Keratinocyte (primary cell): ENCODE measurements at regions not wholly inside any gene's neighbourhood (a gene's known extent, or its start where the extent isn't known, plus 50 kb on each side); places are given as distances from the start of the nearest gene placed in this dataset.

ENCODE experiments used
- DNase-seq: peaks from one replicate; pipeline ENCODE4 v3.0.0-alpha.2; 2011; ENCODE audit warnings: low read depth, missing footprints, low spot score
- FAIRE-seq: peaks from 2 replicates; lab custom pipeline; 2011; peaks lifted over from hg19 to GRCh38; lab: Jason Lieb, UNC
- H2AFZ ChIP-seq: 2 replicates; pipeline ENCODE4 v1.6.0; 2012; ENCODE audit warnings: low read length, control low read depth, inconsistent platforms; ENCODE audit not compliant: control insufficient read depth
- H3K27ac ChIP-seq: 2 replicates; pipeline ENCODE4 v1.5.1; 2011; ENCODE audit warnings: low read length; ENCODE audit not compliant: control insufficient read depth, insufficient read depth
- H3K27me3 ChIP-seq: 3 replicates; pipeline ENCODE4 v1.6.0; 2011; ENCODE audit warnings: low read length; ENCODE audit not compliant: control insufficient read depth, insufficient read depth; ENCODE audit errors: extremely low read depth
- H3K36me3 ChIP-seq, 2 experiments: 2 replicates in 1 of 2; 3 replicates in 1 of 2; pipeline ENCODE4 v1.5.1; 2011; ENCODE audit warnings: low read length in 2 of 2, mild to moderate bottlenecking in 1 of 2; ENCODE audit not compliant: control insufficient read depth in 2 of 2, insufficient read depth in 2 of 2; ENCODE audit errors: extremely low read depth in 1 of 2
- H3K4me1 ChIP-seq: 3 replicates; pipeline ENCODE4 v1.5.1; 2011; ENCODE audit warnings: low read length; ENCODE audit not compliant: control insufficient read depth, insufficient read depth; ENCODE audit errors: extremely low read depth
- H3K4me2 ChIP-seq: 3 replicates; pipeline ENCODE4 v1.6.0; 2011; ENCODE audit warnings: low read depth, low read length; ENCODE audit not compliant: control insufficient read depth, insufficient read depth; ENCODE audit errors: extremely low read depth
- H3K4me3 ChIP-seq, 3 experiments: fragments of 200-600 bp in 1 of 3; sonication (generic) in 1 of 3; 2 replicates in 2 of 3; 3 replicates in 1 of 3; pipeline ENCODE4 v1.5.1; 2011 to 2016; ENCODE audit warnings: low read length in 3 of 3, mild to moderate bottlenecking in 3 of 3, control low read depth in 2 of 3, inconsistent platforms in 1 of 3, low read depth in 1 of 3, mixed read lengths in 1 of 3, mixed run types in 1 of 3, moderate library complexity in 1 of 3; ENCODE audit not compliant: control insufficient read depth in 2 of 3, insufficient read depth in 2 of 3; ENCODE audit errors: extremely low read depth in 1 of 3
- H3K79me2 ChIP-seq: 2 replicates; pipeline ENCODE4 v1.6.0; 2012; ENCODE audit warnings: low read length; ENCODE audit not compliant: control insufficient read depth, insufficient read depth
- H3K9ac ChIP-seq: 3 replicates; pipeline ENCODE4 v1.6.0; 2011; ENCODE audit warnings: low read length; ENCODE audit not compliant: control insufficient read depth, insufficient read depth; ENCODE audit errors: extremely low read depth
- H3K9me1 ChIP-seq: 3 replicates; pipeline ENCODE4 v1.6.0; 2011; ENCODE audit warnings: low read length; ENCODE audit not compliant: control insufficient read depth, insufficient read depth; ENCODE audit errors: extremely low read depth
- H3K9me3 ChIP-seq: 2 replicates; pipeline ENCODE4 v1.5.1; 2012; ENCODE audit warnings: low read depth, low read length; ENCODE audit not compliant: control insufficient read depth
- H4K20me1 ChIP-seq: 3 replicates; pipeline ENCODE4 v1.6.0; 2011; ENCODE audit warnings: low read length; ENCODE audit not compliant: control insufficient read depth, insufficient read depth; ENCODE audit errors: extremely low read depth
- EZH2 ChIP-seq: IDR thresholded peaks from one replicate; pipeline ENCODE4 v1.6.1; 2012; ENCODE audit warnings: inconsistent platforms, mild to moderate bottlenecking, low read length, moderate library complexity
- dilution Hi-C: fragments of 300-500 bp; cut with MboI; formaldehyde crosslinking; loops from one replicate; pipeline ENCODE4 v1.7.0; 2020; ENCODE audit warnings: low sequenced_read_pairs; ENCODE audit not compliant: extremely low pct_ligation_motif_present
- TF ChIP-seq, protein P1 (sequence below), 3 experiments: IDR thresholded peaks in 1 of 3; conservative IDR thresholded peaks in 1 of 3; optimal IDR thresholded peaks in 1 of 3; 2 replicates in 2 of 3; 3 replicates in 1 of 3; pipeline versions ENCODE3 to v1.5.1; 2011; ENCODE audit warnings: low read length in 3 of 3, mild to moderate bottlenecking in 3 of 3, moderate library complexity in 2 of 3, control low read depth in 1 of 3, inconsistent platforms in 1 of 3; ENCODE audit not compliant: insufficient read depth in 2 of 3; ENCODE audit errors: extremely low read depth in 1 of 3

DNA sequence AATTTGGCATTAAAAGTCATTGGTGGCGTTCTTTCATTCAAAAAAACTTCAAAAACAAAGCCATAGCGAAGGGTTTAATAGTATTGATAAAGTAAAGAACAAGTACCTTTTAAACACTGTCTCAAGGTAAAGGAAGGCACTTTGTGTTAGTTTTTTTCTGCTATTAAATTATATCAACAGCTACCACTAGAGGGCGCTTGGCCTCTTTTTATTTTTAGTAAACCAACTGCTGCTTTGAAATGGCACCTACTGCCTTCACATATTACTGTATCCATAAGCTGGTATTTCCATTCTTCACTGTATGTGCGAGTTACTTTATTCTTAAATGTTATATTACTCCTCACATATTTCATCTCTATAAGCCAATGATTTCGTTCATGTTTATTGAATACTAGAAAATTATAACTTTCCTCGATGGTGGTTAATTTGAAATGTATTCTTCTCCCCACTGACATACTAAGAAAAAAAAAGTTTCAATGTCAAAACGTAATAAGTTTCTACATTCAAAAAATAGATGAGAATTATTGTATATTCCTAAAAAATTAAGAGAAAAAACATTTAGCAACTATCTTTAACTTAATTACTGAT, 125.7 kb upstream of the CXADR start:
- DNase-seq (no peak), FAIRE-seq (peak; percentile 5)
- Histone ChIP-seq H3K9ac (no peak overlapping the region), H4K20me1 (no peaks in the 10 kb centered on the region), H3K4me3 (no peak overlapping the region), H3K27ac (no peak overlapping the region), H3K79me2 (no peaks in the 10 kb centered on the region), H3K9me1 (no peaks in the 10 kb centered on the region), H3K36me3 (no peaks in the 10 kb centered on the region), H2AFZ (no peak overlapping the region), H3K4me1 (no peaks in the 10 kb centered on the region), H3K9me3 (no peaks in the 10 kb centered on the region), H3K27me3 (no peaks in the 10 kb centered on the region), H3K4me2 (no peak overlapping the region)
- no peak for TF ChIP-seq EZH2
- TF ChIP-seq, protein P1, sequence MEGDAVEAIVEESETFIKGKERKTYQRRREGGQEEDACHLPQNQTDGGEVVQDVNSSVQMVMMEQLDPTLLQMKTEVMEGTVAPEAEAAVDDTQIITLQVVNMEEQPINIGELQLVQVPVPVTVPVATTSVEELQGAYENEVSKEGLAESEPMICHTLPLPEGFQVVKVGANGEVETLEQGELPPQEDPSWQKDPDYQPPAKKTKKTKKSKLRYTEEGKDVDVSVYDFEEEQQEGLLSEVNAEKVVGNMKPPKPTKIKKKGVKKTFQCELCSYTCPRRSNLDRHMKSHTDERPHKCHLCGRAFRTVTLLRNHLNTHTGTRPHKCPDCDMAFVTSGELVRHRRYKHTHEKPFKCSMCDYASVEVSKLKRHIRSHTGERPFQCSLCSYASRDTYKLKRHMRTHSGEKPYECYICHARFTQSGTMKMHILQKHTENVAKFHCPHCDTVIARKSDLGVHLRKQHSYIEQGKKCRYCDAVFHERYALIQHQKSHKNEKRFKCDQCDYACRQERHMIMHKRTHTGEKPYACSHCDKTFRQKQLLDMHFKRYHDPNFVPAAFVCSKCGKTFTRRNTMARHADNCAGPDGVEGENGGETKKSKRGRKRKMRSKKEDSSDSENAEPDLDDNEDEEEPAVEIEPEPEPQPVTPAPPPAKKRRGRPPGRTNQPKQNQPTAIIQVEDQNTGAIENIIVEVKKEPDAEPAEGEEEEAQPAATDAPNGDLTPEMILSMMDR (optimal IDR thresholded peaks at IDR 0.05 in 1 of 3, IDR thresholded peaks at IDR 0.05 in 1 of 3, conservative IDR thresholded peaks at IDR 0.05 in 1 of 3; ENCODE audit: extremely low read depth in 1 of 3, insufficient read depth in 2 of 3, low read length in 3 of 3) = peak in 2 of 3 experiments; percentile 41
- dilution Hi-C loops = loop anchor here (25.0 kb wide), 1 partner anchor 175 kb away; no protein-coding TSS in a partner anchor

DNA sequence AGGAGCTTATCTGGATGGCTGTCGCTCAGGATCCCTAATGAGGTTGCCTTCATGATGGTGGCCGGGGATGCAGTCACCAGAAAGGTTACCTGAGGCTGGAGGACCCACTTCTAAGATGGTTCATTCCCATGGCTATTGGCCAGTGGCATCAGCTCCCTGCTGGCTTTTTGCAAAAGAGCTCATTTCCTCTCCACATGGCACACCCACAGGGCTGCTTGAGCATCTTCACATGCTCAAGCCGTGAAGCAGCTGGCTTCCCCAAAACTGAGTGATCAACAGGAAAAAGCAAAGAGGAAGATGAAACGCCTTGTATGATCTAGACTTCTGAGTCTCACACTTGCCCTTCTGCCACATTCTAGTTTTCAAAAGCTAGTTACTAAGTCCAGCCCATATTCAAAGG, 124.6 kb upstream of the CXADR start:
- TF ChIP-seq, protein P1 (optimal IDR thresholded peaks at IDR 0.05 in 1 of 3, IDR thresholded peaks at IDR 0.05 in 1 of 3, conservative IDR thresholded peaks at IDR 0.05 in 1 of 3; ENCODE audit: extremely low read depth in 1 of 3, insufficient read depth in 2 of 3, low read length in 3 of 3) = no peak
- no peak for TF ChIP-seq EZH2
- H3K4me1 ChIP-seq = no peaks in the 10 kb centered on the region
- H3K4me2 ChIP-seq = no peak overlapping the region
- no peaks in the 10 kb centered on the region for H3K36me3 ChIP-seq
- dilution Hi-C loops = loop anchor here (25.0 kb wide), 1 partner anchor 174 kb away; no protein-coding TSS in a partner anchor
- H3K9ac ChIP-seq = no peak overlapping the region
- no peaks in the 10 kb centered on the region for H3K9me3 ChIP-seq
- no peaks in the 10 kb centered on the region for H3K79me2 ChIP-seq
- no peak overlapping the region for H2AFZ ChIP-seq
- H4K20me1 ChIP-seq = no peaks in the 10 kb centered on the region
- H3K9me1 ChIP-seq = no peaks in the 10 kb centered on the region
- H3K4me3 ChIP-seq = no peak overlapping the region
- no peak for DNase-seq
- no peaks in the 10 kb centered on the region for H3K27me3 ChIP-seq
- no peak for FAIRE-seq
- H3K27ac ChIP-seq = no peak overlapping the region
